Suprapubic skin (tissue), 4 donors: ENCODE measurements at regions not wholly inside any gene's neighbourhood (a gene's known extent, or its start where the extent isn't known, plus 50 kb on each side); places are given as distances from the start of the nearest gene placed in this dataset.

ENCODE experiments used
- CTCF ChIP-seq, 2 donors: fragments of 200-600 bp in 1 of 2; fragments of 450-650 bp in 1 of 2; sonication (generic) in 1 of 2; IDR thresholded peaks; one replicate each; pipeline ENCODE4 v1.5.1; 2016 to 2019; ENCODE audit warnings: antibody characterized with exemption in 2 of 2, mild to moderate bottlenecking in 1 of 2, moderate library complexity in 1 of 2
- EP300 ChIP-seq: sonication (generic); formaldehyde crosslinking; IDR thresholded peaks from one replicate; pipeline ENCODE4 v1.6.1; 2017; ENCODE audit warnings: antibody characterized with exemption
- POLR2A ChIP-seq, 2 donors: fragments of 450-650 bp; IDR thresholded peaks; one replicate each; pipeline ENCODE4 v1.6.1; 2017; ENCODE audit warnings: antibody characterized with exemption in 2 of 2, mild to moderate bottlenecking in 2 of 2, moderate library complexity in 2 of 2
- POLR2AphosphoS5 ChIP-seq, 3 donors: sonication (generic); formaldehyde crosslinking; IDR thresholded peaks; one replicate each; pipeline ENCODE4 v1.6.1; 2017; ENCODE audit warnings: antibody characterized with exemption in 3 of 3

- TF ChIP-seq POLR2A (IDR thresholded peaks at IDR 0.05) (no peak), CTCF (IDR thresholded peaks at IDR 0.05) (no peak), POLR2AphosphoS5 (IDR thresholded peaks at IDR 0.05) (no peak), EP300 (no peak)
These were observed 232.9 kb downstream of the ARAP2 start for GRCh38 chr4:36011381-36011780.
